ENCODE measurements at regions not wholly inside any gene's neighbourhood (a gene's known extent, or its start where the extent isn't known, plus 50 kb on each side); places are given as distances from the start of the nearest gene placed in this dataset.

GRCh38 chr1:177786176-177786745 is 183.6 kb downstream of the SEC16B start:
- Histone ChIP-seq H4K91ac (ENCODE audit: insufficient read depth, low read depth, low read length) (no peak overlapping the region), H2AK9ac (replicated peaks; ENCODE audit: low read depth, low read length, poor library complexity) (no peak overlapping the region), H3K4ac (ENCODE audit: low read depth, low read length) (no peak overlapping the region), H3K27me3 (ENCODE audit: control insufficient read depth, insufficient read depth, low read length) (peaks cover 2% of the 10 kb centered on the region), H3K36me3 (ENCODE audit: control insufficient read depth, insufficient read depth, low read length) (no peaks in the 10 kb centered on the region), H3K9me1 (ENCODE audit: insufficient read depth, low read length) (no peaks in the 10 kb centered on the region), H3K4me3 (ENCODE audit: insufficient read depth, low read depth, low read length) (no peak overlapping the region), H2BK5ac (ENCODE audit: low read depth, low read length, poor library complexity, severe bottlenecking) (no peak overlapping the region), H3K18ac (ENCODE audit: low read depth, low read length) (no peak overlapping the region), H3K9ac (ENCODE audit: low read depth, low read length) (no peak overlapping the region), H2AK5ac (ENCODE audit: low read depth, low read length) (no peak overlapping the region), H4K5ac (ENCODE audit: low read depth, low read length) (no peak overlapping the region), H2BK120ac (ENCODE audit: low read depth, low read length) (no peak overlapping the region), H3K9me3 (ENCODE audit: control insufficient read depth, insufficient read depth, low read length) (no peaks in the 10 kb centered on the region), H2BK20ac (ENCODE audit: low read depth, low read length) (no peak overlapping the region), H4K20me1 (ENCODE audit: insufficient read depth, low read length) (no peaks in the 10 kb centered on the region), H2AFZ (replicated peaks; ENCODE audit: low read length, poor library complexity) (no peak overlapping the region), H3K56ac (ENCODE audit: extremely low read depth, insufficient read depth, low read length) (no peak overlapping the region), H3K27ac (ENCODE audit: insufficient read depth, low read length) (no peak overlapping the region), H3K4me2 (ENCODE audit: low read depth, low read length) (no peak overlapping the region), H2BK15ac (ENCODE audit: low read depth, low read length) (no peak overlapping the region), H3K79me1 (ENCODE audit: low read depth in 1 of 2, low read length in 2 of 2) (no peaks in the 10 kb centered on the region), H4K8ac (ENCODE audit: low read depth in 2 of 2, low read length in 2 of 2) (no peak overlapping the region), H3K23ac (ENCODE audit: low read depth, low read length) (no peak overlapping the region), H3K4me1 (ENCODE audit: control insufficient read depth, insufficient read depth, low read length) (no peaks in the 10 kb centered on the region), H3K14ac (replicated peaks; ENCODE audit: low read depth, low read length) (no peak overlapping the region)
- BruUV-seq (replicated peaks), result no TSS peak
- TF ChIP-seq NFE2L2 (IDR thresholded peaks at IDR 0.05; ENCODE audit: low read depth, low read length) (no peak), RAD21 (IDR thresholded peaks at IDR 0.05; ENCODE audit: low read length) (no peak), FOS (IDR thresholded peaks at IDR 0.05; ENCODE audit: low read depth, low read length) (no peak), BHLHE40 (IDR thresholded peaks at IDR 0.05; ENCODE audit: low read depth, low read length) (no peak)
- POLR2A ChIA-PET (ENCODE audit: unreplicated experiment), result no interaction called here
- intact Hi-C loops (cut with micrococcal nuclease), result no loop called here
- dilution Hi-C loops (cut with HindIII; ENCODE audit: low sequenced_read_pairs, unreplicated experiment), result no loop called here
- DNase-seq (no peak), ATAC-seq (ENCODE audit: low read depth) (no peak)
- in situ Hi-C loops (cut with MboI; ENCODE audit: low sequenced_read_pairs), result no loop called here
- CTCF ChIA-PET, result no interaction called here
- 0% methylated on average over 1 of the region's 6 CpGs; no CpG with 5 or more reads in 1 of the 2 experiments for WGBS, 2 experiments (ENCODE audit: extremely low coverage in 2 of 2, insufficient read length in 1 of 2)
